ENCODE measurements at regions not wholly inside any gene's neighbourhood (a gene's known extent, or its start where the extent isn't known, plus 50 kb on each side); places are given as distances from the start of the nearest gene placed in this dataset.

DNA sequence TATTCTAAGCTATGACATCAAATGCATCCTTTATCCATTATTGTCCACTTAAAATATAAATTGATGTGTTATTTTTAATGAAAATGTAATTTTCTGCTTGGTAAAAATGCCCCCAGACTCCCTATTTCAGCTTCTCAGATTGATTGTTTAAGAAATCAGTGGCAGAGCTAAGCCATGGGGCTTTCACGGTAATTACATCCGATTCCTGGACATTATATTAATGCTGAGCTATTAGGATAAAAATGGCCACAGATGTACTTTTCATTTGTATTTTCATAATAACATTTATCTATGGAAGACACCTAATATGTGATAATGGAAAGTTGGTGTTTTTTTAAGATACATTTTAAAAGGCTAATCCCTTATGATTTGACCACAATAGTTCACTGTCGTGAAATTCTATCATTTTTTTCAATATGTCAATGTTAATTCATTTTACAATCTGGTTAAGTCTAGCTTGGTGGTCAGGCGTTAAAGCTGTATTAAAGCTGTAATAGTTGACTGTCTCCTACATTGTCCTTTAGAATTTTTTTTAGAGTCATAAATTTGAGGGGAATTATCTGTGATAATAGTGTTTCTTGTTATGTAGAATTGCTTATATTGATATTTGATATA, 229.0 kb upstream of the UBE2E3 start:
- TF ChIP-seq, protein P1, sequence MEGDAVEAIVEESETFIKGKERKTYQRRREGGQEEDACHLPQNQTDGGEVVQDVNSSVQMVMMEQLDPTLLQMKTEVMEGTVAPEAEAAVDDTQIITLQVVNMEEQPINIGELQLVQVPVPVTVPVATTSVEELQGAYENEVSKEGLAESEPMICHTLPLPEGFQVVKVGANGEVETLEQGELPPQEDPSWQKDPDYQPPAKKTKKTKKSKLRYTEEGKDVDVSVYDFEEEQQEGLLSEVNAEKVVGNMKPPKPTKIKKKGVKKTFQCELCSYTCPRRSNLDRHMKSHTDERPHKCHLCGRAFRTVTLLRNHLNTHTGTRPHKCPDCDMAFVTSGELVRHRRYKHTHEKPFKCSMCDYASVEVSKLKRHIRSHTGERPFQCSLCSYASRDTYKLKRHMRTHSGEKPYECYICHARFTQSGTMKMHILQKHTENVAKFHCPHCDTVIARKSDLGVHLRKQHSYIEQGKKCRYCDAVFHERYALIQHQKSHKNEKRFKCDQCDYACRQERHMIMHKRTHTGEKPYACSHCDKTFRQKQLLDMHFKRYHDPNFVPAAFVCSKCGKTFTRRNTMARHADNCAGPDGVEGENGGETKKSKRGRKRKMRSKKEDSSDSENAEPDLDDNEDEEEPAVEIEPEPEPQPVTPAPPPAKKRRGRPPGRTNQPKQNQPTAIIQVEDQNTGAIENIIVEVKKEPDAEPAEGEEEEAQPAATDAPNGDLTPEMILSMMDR (IDR thresholded peaks at IDR 0.05; ENCODE audit: low read length) = no peak
- TF ChIP-seq EZH2 (optimal IDR thresholded peaks at IDR 0.05; ENCODE audit: low read depth, low read length) (no peak), EZH2phosphoT487 (IDR thresholded peaks at IDR 0.05; ENCODE audit: low read length) (no peak)
